ENCODE measurements at regions not wholly inside any gene's neighbourhood (a gene's known extent, or its start where the extent isn't known, plus 50 kb on each side); places are given as distances from the start of the nearest gene placed in this dataset.

- H3K36me3 ChIP-seq = no peaks in the 10 kb centered on the region
- H3K4me1 ChIP-seq (ENCODE audit: low read depth) = peaks cover 9% of the 10 kb centered on the region
- TF ChIP-seq, protein P1, sequence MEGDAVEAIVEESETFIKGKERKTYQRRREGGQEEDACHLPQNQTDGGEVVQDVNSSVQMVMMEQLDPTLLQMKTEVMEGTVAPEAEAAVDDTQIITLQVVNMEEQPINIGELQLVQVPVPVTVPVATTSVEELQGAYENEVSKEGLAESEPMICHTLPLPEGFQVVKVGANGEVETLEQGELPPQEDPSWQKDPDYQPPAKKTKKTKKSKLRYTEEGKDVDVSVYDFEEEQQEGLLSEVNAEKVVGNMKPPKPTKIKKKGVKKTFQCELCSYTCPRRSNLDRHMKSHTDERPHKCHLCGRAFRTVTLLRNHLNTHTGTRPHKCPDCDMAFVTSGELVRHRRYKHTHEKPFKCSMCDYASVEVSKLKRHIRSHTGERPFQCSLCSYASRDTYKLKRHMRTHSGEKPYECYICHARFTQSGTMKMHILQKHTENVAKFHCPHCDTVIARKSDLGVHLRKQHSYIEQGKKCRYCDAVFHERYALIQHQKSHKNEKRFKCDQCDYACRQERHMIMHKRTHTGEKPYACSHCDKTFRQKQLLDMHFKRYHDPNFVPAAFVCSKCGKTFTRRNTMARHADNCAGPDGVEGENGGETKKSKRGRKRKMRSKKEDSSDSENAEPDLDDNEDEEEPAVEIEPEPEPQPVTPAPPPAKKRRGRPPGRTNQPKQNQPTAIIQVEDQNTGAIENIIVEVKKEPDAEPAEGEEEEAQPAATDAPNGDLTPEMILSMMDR (IDR thresholded peaks at IDR 0.05; ENCODE audit: low read depth, low read length) = no peak
- H3K27ac ChIP-seq = no peak overlapping the region
- DNase-seq (ENCODE audit: low read depth in 1 of 2, low spot score in 1 of 2) = no peak
- H3K9me3 ChIP-seq (ENCODE audit: low read depth) = no peaks in the 10 kb centered on the region
- peak overlapping the region; percentile 23 for H3K4me3 ChIP-seq
- H3K27me3 ChIP-seq = peaks cover 31% of the 10 kb centered on the region
These were observed 67.6 kb downstream of the HES1 start for GRCh38 chr3:194203482-194204041.

GRCh38 chr3:194204042-194204987 is 68.4 kb downstream of the HES1 start:
- TF ChIP-seq, protein P1 (IDR thresholded peaks at IDR 0.05; ENCODE audit: low read depth, low read length) = no peak
- H3K4me3 ChIP-seq = peak overlapping the region; percentile 23

GRCh38 chr3:194205675-194206133 is 69.8 kb downstream of the HES1 start:
- Histone ChIP-seq H3K27ac (no peak overlapping the region), H3K9me3 (ENCODE audit: low read depth) (no peaks in the 10 kb centered on the region), H3K4me3 (no peak overlapping the region), H3K36me3 (no peaks in the 10 kb centered on the region), H3K27me3 (peaks cover 14% of the 10 kb centered on the region), H3K4me1 (ENCODE audit: low read depth) (peaks cover 6% of the 10 kb centered on the region)
- peak in 1 of 2 donors; percentile 68 for DNase-seq (ENCODE audit: low read depth in 1 of 2, low spot score in 1 of 2)
- TF ChIP-seq, protein P1 (IDR thresholded peaks at IDR 0.05; ENCODE audit: low read depth, low read length) = no peak

More at GRCh38 chr3:194204042-194204987, 68.4 kb downstream of the HES1 start:
- Histone ChIP-seq H3K9me3 (ENCODE audit: low read depth) (no peaks in the 10 kb centered on the region), H3K4me1 (ENCODE audit: low read depth) (peaks cover 9% of the 10 kb centered on the region), H3K27ac (no peak overlapping the region), H3K36me3 (no peaks in the 10 kb centered on the region), H3K27me3 (peaks cover 24% of the 10 kb centered on the region)
- DNase-seq (ENCODE audit: low read depth in 1 of 2, low spot score in 1 of 2) = peak in 1 of 2 donors; percentile 28

- Histone ChIP-seq H3K4me1 (ENCODE audit: low read depth) (peaks cover 7% of the 10 kb centered on the region), H3K27ac (no peak overlapping the region), H3K9me3 (ENCODE audit: low read depth) (no peaks in the 10 kb centered on the region), H3K4me3 (no peak overlapping the region), H3K36me3 (no peaks in the 10 kb centered on the region), H3K27me3 (peaks cover 14% of the 10 kb centered on the region)
- DNase-seq (ENCODE audit: low read depth in 1 of 2, low spot score in 1 of 2) = peak in 1 of 2 donors; percentile 52
- TF ChIP-seq, protein P1 (IDR thresholded peaks at IDR 0.05; ENCODE audit: low read depth, low read length) = no peak
These were observed 70.4 kb downstream of the HES1 start for GRCh38 chr3:194206320-194206719.

DNA sequence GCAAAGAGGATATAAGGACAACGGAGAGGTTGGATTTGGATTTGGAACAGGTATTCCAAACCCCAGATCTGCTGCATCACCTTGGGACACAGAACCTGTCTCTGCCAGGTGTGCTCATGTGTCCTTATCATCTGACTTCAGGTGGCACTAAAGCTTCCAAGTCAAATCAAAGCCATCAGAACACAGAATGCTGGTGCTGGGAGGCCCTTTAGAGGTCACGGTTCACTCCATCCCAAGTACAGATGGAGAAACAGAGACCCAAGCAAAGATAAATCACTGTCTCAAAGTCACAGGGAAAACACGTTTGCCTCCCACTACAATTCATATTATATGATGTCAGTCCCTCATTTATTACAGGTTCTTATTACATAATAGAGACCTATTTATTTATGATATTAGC is 72.8 kb downstream of the HES1 start:
- TF ChIP-seq, protein P1 (IDR thresholded peaks at IDR 0.05; ENCODE audit: low read depth, low read length) = no peak
- peaks cover 29% of the 10 kb centered on the region for H3K4me1 ChIP-seq (ENCODE audit: low read depth)
- no peaks in the 10 kb centered on the region for H3K9me3 ChIP-seq (ENCODE audit: low read depth)
- no peak for DNase-seq (ENCODE audit: low read depth in 1 of 2, low spot score in 1 of 2)
- no peaks in the 10 kb centered on the region for H3K36me3 ChIP-seq
- H3K27me3 ChIP-seq = peaks cover 8% of the 10 kb centered on the region
- no peak overlapping the region for H3K4me3 ChIP-seq
- no peak overlapping the region for H3K27ac ChIP-seq

All from cardiac muscle cell (in vitro differentiated cells and primary cell).